Hematopoietic multipotent progenitor cell (in vitro differentiated cells): ENCODE measurements at regions not wholly inside any gene's neighbourhood (a gene's known extent, or its start where the extent isn't known, plus 50 kb on each side); places are given as distances from the start of the nearest gene placed in this dataset.
"Not testable (repeated sequence)": the region's sequence is repeated elsewhere in the genome, so short reads cannot be mapped to it uniquely, and the experiment has no call there.

Source experiments
- DNase-seq, 3 donors: peaks; one replicate each; pipeline ENCODE4 v3.0.0-alpha.2; 2011 to 2015; ENCODE audit warnings: low read depth in 2 of 3, low spot score in 2 of 3

DNA sequence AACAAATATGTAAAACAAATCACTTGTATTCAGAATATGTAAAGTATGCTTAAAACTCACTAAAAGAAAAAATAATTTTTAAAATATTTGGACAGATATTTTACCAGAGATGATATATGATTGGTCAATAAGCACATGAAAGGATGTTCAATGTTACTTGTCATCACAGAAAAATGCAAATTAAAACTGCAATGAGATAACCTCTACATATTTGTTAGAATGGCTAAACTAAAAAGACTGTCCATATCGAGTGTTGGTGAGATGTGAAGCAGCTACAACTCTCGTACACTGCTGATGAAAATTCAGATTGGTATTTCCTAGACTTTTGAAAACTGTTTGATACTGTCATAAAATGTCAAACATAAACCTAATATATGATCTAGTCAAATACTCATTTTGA is 685.1 kb downstream of the DTWD2 start:
- no peak for DNase-seq

DNA sequence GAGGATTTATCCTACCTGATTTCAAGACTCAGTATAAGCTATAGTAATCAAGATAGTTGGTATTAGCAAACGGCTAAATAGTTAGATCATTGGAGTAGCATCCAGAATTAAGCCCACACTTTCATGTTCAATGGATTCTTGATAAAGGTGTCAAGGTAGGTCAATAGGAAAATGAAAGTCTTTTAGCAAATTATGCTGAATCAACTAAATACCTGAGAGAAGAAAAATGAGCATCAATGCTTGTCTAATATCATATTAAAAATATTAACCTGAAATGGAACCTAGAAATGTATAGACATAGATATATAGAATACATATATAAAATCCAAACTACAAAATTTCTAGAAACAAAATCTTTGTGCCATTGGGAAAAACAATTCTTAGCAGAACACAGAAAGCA is 685.6 kb downstream of the DTWD2 start:
- no peak for DNase-seq

DNA sequence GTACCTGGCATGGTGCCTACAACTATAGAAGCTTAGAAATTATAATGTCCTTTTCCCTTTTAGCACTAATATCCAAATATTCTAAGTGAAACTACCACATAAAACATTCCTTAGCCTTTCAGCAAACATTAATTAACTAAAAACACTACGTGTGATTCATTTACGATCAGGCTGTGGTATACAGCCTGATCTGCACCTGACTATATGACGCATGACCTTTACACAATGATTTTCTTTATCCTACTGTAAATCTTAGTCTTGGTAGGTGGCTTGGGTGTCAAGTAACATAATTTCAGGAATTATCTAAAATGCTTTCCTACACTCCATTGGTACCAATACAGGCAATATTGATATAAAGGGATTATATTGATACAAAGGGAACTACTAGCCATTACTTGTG is 686.7 kb downstream of the DTWD2 start:
- DNase-seq, result no peak

DNA sequence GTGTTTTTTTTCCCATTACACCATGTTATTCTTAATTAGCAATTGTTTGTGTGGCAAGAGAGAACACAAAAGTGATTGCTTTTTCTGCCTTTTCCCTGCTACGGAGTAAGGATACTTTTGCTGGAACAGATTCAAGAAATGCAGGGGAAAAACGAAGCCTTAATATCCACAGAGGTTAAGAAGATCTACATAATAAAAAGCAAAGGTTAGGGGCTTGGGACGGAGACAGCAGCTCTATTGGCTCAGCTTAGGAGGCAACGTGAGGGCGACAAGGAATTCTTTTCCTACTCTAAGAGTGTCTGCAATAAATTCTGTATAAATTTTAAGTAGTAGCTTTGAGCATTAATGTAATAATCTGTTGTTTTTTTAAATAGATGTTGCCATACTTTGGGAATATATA is 693.3 kb downstream of the DTWD2 start:
- no peak for DNase-seq

DNA sequence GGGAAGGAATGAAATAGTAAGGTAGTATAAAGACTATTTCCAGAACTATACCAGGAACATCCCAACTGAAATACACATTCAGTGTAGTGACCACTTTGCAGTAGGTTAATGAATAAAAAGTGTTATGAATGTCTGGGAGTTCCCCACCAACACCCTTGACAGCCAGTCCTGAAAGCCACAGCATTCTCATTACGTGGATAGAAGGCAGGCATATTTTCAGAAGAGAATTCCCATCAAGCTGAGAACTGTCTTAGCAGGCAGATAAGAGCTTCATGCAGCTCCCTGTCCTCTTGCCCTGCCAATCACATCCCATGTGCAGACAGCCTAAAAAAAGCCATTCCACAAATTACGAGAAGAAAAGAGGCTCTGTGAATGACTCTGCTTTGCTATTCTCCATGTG is 695.0 kb downstream of the DTWD2 start:
- DNase-seq, result no peak

DNA sequence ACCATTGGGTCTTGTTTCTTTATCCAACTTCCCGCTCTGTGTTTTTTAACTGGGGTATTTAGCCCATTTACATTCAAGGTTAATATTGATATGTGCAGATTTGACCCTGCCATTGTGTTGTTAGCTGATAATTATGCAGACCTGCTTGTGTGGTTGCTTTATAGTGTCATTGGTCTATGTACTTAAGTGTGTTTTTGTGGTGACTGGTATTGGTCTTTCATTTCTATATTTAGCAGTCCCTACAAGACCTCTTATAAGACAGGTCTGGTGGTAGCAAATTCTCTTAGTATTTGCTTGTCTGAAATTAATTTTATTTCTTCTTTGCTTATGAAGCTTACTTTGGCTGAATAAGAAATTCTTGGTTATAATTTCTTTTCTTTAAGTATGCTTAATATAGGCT is 698.1 kb downstream of the DTWD2 start:
- no peak for DNase-seq

DNA sequence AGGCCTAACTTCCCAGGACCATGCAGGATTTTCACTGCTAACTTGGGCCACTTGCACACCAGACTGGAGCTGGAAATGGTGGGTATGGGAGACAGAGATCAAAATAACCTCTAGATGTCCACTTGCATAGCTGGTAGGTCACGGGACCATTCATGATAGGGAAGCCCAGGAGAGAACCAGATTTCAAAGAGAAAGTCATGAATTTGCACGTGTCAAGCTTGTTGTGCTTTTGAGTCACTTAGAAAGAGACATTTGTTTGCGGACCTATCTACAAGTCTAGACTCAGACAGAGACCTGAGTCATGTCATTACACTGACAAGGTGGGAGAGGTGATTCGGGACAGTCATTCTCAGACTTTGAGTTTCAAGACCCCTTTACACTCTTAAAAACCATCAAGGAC is 704.1 kb downstream of the DTWD2 start:
- DNase-seq, result not testable (repeated sequence)

DNA sequence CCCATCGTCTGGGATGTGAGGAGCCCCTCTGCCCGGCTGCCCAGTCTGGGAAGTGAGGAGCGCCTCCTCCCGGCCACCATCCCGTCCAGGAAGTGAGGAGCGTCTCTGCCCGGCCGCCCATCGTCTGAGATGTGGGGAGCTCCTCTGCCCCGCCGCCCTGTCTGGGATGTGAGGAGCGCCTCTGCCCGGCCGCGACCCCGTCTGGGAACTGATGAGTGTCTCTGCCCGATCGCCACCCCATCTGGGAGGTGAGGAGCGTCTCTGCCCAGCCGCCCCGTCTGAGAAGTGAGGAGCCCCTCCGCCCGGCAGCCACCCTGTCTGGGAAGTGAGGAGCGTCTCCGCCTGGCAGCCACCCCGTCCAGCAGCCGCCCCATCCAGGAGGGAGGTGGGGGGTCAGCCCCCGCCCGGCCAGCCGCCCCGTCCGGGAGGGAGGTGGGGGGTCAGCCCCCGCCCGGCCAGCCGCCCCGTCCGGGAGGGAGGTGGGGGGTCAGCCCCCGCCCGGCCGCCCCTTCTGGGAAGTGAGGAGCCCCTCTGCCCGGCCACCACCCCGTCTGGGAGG is 705.8 kb downstream of the DTWD2 start:
- not testable (repeated sequence) for DNase-seq

DNA sequence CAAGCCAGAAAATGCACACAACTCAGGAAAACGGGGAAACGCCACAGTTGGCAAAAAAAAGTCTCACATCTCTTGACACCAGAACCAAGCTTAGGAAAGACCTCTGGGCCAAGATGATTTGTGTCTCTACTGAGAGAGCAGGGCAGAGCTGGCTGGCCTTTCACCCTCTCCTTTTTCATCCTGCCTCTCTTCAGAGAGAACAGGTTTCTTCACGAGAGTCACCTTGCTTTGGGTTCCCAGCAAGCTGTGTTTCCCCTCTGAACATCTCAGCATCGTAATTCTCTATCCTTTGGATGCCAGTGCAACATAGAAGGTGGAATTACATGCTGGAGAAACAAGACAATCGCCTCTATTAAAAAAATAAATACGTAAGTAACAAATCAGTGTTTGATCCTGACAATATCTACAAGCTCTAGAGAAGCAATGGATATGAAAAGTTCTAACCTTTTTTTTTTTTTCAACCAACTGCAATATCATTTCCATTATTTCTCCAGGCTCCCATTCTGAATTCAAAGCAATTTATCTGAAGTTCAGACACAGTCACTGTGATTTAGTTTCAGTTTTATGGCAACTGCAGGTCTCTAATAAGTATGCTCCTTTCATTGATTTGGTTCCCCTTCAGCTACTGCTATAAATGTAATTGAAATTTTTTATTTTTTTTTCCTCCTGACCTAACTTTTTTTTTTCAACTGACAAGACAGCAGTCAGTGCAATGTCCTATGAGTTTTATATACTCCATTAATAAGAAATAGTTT is 708.6 kb downstream of the DTWD2 start:
- no peak for DNase-seq

DNA sequence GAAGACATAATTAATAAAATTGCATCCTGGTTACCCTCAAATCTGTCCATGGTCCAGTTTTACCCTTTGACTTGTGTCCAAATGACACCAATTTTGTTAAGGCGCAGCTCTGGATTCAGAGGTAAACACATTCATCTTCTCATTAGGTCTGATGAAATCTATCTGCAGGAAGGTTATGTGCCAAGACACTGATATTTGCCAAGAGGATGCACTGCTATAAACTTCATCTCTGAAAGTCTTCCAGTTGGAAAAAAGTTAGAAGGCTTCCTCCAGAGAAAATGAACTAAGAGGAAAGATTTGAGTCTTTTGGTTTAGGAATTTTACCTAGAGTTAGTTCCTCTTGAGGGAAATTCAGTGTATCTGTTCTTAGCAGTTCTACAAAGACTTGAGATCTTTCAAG is 717.8 kb downstream of the DTWD2 start:
- DNase-seq, result no peak

DNA sequence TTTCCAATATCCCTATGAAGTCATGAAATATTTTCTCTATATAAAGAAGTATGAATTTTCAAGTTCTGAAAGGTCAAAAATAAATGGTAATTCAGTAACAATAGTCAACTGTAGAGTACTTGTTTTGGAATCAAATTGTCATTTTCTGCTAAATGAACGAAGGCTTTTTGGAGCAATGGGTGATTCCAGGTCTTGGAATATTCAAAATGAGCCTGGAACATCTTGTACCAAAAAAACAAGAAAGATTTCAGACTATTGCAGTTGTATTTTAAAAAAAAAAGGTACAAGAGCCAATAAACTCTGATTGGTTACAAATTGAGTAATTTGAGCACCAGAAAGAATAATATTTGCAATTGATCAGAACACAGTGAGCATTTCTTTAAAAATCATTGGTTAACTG is 730.1 kb downstream of the DTWD2 start:
- DNase-seq, result no peak

DNA sequence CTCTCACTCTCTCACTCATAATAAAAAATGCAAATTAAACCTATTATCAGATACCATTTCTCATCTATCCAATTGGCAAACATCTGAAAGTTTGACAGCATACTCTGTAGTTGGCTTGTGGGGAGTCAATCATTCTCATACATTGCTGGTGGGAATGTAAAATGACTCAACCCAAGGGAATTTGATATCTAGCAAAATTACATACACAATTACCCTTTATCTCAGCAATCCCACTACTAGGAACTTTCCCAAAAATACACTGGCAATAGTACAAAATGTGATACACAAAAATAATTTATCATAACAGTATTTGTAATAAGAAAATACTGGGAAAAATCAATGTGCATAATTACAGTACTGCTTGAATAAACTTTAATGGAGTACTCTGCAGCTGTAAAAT is 731.3 kb downstream of the DTWD2 start:
- DNase-seq, result no peak

DNA sequence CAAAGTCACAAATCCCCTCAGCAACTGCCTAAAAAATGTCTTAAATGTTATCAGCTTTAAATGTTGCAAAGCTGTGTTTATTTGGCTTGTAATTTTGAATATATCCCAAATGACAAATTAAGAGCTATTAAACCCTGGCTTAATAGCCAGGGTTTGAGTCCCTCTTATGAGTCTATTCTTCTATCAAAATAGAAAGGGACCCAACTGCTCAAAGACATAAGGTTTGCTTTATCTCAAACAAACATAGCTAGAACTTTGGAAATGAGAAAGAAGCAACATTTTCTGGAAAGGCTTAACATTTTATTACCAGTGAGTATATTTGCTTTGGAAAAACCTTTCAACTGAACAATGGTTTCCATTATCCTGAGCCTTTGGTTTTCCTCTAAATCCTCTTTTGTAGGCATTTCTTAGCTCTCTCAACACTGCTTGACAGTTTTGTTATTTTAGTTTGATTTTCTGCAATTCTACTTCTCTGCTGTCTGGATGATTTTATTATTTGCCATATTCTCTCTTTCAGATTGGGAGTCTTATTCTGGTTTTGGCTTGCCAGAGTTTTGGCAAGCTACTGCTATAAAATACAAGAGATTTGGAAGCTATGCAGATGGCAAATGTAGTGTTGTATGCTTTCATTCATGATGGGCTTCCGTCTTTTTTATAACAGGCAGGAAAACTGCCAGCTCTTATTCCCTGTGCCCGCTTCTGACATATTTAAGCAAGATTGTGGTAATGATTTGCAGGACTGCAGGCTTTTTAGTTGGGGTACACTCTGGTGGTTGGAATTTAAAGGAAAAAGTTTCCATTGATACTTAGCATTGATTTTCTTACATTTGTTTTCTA is 734.9 kb downstream of the DTWD2 start:
- DNase-seq, result no peak

DNA sequence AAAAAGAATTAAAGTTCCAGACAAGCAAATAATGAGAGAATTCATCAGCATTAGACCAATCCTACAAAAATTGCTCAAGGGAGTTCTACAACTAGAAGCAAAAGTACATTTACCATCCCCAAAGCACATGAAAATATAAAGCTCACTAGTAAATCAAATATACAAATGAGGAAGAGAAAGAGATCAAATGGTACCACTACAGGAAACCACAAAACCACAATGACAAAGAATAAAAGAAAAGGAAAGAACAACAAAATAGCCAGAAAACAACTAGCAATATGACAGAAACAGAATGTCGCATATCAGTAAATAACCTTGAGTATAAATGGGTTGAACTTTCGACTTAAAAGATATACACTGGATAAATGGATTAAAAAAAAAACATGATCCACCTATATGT is 739.0 kb downstream of the DTWD2 start:
- DNase-seq, result peak in 2 of 3 donors; percentile 42 to 82

DNA sequence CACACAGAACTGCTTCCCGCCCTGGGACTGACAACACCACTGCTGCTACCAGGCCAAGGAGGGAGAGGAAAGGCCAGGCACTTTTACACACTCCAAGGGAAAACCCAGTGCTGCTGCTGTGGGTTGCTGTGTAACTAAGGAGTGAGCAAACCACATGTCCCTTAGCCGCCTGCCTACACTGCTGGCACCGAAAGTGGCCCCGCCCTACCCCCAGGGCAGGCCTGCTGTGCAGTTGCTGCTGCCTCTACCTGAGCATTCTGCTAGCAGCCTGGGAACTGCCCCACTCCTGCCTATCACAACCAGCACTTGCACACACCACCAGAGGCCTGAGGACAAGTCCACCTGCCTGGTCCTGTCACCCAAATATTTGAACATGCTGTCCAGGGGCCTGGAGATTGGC is 740.9 kb downstream of the DTWD2 start:
- DNase-seq, result no peak

DNA sequence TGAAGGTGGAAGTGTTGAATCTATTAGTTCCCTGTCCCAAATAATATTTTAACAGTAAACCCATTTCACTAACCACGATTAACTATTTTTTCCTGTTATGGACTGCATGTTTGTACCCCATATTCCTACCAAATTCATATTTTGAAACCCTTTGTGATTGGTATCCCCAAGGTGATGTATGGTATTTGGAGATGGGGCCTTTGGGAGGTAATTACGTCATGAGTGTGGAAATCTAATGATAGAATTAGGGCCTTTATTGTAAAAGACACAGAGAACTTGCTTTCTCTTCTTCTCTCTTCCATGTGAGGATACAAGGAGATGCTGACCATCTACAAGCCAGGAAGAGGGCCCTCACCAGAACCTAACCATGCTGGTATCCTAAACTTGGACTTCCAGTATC is 744.7 kb downstream of the DTWD2 start:
- DNase-seq, result no peak

DNA sequence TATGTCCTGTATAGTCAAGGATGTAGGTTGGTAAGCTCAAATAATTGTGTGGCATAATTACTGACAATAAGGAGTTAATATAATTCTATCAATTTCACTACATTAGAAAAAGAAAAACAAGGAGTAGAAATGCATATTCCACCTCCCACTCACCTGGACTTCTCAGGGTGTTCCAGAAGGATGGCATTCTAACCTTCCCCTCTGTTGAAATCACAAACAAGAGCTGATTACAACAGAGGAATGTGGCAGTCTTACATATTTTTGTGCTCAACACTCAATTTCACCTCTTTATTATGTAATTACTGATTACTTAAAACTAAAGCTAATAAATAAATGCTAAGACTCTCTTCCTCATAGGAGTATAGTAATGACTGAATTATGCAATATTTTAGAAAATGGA is 745.3 kb downstream of the DTWD2 start:
- no peak for DNase-seq

DNA sequence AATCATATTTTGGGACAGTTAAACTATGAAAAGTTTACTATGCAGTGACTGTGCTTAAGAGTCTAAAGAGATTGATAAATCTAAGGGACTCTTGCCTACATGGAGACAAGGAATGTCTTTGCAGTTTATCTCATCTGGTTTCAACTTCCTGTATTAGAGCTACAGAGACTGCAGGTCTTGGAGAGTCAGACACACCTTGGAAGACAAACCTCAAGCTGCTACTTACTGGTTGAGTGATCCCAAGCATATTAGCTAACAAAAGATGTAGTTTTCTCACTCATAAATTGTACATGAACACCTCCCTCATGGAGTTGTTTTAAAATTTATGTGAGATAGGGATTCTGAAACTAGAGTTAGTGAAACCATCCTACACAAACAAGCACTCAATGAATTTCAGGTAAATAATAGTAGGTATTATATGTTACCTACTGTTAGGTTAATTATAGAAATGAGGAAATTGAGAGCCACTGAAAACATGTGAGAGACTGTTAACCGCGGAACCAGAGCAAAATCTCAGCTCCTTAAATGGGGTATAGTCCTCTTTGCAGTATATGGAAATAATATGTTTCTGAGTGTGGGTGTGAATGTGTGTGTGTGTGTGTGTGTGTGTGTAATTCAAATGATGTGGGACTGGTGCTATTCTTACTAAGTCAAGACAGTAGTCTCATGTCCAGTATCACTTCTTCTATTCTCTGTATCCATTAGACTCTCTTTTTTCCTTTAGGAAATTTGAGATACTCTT is 752.1 kb downstream of the DTWD2 start:
- DNase-seq, result no peak

DNA sequence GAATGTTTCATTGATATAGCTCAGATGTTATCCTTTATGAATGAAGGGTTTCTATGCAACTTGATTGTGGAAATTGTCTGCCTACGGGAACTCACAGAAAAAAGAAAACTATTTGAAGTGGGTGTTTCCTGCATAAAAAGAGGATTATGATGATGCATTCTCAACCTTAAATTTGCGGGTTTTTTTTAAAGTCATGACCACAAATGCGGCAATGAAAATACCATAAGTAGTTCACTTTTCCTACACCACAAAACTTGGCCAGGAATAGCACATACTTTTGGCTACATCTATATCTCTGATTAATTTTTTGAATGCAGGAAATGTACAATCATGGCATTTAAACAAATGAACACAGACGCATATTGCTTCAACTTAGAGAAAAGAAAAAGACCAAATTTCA is 754.7 kb downstream of the DTWD2 start:
- no peak for DNase-seq

DNA sequence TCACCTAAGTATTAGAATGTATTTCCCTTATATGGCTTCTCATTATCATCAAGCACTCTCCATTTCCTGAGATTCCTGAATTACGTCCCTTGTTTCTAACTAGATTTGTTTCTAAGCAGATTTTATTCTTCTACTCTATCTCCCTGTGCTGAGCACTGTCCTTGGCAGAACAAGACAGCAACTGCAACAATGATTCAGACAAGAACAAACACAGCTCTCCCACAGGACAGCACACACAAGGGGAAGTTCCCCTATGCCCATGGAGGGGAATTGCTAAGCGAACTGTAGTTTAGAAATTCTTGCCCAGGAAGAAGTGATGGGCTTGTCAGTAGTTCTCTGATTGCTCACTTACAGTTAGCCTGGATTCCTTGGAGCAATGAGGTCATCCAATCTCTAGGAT is 759.9 kb downstream of the DTWD2 start:
- DNase-seq, result no peak

DNA sequence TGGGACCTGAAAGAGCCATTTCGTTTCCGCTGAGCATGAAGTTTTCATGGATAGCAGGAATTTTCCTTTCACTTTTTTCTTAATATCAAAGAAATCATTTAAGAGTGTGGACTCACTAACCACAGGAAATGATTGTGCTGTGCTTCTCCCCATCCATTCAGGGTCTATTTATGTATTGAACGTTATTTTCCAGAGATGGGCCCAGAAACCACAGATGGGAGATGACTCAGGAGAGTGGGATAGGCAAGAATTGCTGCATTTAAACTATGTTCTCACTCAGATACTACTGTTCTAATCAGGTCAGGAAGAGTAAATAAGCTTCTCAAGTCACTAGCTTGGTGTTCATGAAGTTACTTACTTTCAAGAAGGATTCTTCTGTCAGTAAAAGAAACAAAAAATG is 763.8 kb downstream of the DTWD2 start:
- no peak for DNase-seq
